PC-9 (cell line): ENCODE measurements at regions not wholly inside any gene's neighbourhood (a gene's known extent, or its start where the extent isn't known, plus 50 kb on each side); places are given as distances from the start of the nearest gene placed in this dataset.

Source experiments
- BruUV-seq: library from RNA; stranded (reverse); fragments of 400-500 nt; replicated peaks from 2 replicates; lab custom pipeline; 2021; lab: Mats Ljungman, UMichigan
- CTCF ChIA-PET: fragments of 300-600 bp; sonication (Branson Sonifier 250); formaldehyde crosslinking; loops from one replicate; lab custom pipeline; 2022; ENCODE audit warnings: antibody characterized with exemption; lab: Charles Lee
- POLR2A ChIA-PET: fragments of 300-600 bp; sonication (Branson Sonifier 250); formaldehyde crosslinking; loops from one replicate; lab custom pipeline; 2022; ENCODE audit warnings: antibody characterized with exemption; ENCODE audit not compliant: unreplicated experiment; lab: Charles Lee
- DNase-seq, 2 experiments: peaks; one replicate each; pipeline versions ENCODE4 v3.0.0 to v3.0.0-alpha.2; 2015 to 2022; ENCODE audit warnings: mixed read lengths in 1 of 2
- H2AFZ ChIP-seq: fragments of 200-600 bp; sonication (generic); 2 replicates; pipeline ENCODE4 v1.8.1; 2017; ENCODE audit warnings: antibody characterized with exemption
- H3F3A ChIP-seq: fragments of 200-600 bp; sonication (generic); 2 replicates; pipeline ENCODE4 v1.8.1; 2017; ENCODE audit warnings: antibody characterized with exemption, mild to moderate bottlenecking, low read depth; ENCODE audit not compliant: insufficient read depth
- H3K27ac ChIP-seq: fragments of 200-600 bp; sonication (generic); 2 replicates; pipeline ENCODE4 v1.6.1; 2016; ENCODE audit warnings: mixed run types
- H3K27me3 ChIP-seq: fragments of 200-600 bp; sonication (generic); 2 replicates; pipeline ENCODE4 v1.6.1; 2016; ENCODE audit warnings: low read depth, mixed run types; ENCODE audit not compliant: insufficient read depth
- H3K36me3 ChIP-seq: fragments of 200-600 bp; sonication (generic); 2 replicates; pipeline ENCODE4 v1.6.1; 2016; ENCODE audit warnings: low read depth, mixed run types
- H3K4me1 ChIP-seq: fragments of 200-600 bp; sonication (generic); replicated peaks from 2 replicates; pipeline ENCODE4 v1.6.1; 2016; ENCODE audit warnings: mixed run types; ENCODE audit not compliant: insufficient read depth
- H3K4me2 ChIP-seq: fragments of 200-600 bp; sonication (generic); 2 replicates; pipeline ENCODE4 v1.6.1; 2017; ENCODE audit warnings: mixed run types
- H3K4me3 ChIP-seq: fragments of 200-600 bp; sonication (generic); 2 replicates; pipeline ENCODE4 v1.6.1; 2016; ENCODE audit warnings: mixed run types
- H3K79me2 ChIP-seq: fragments of 200-600 bp; sonication (generic); 2 replicates; pipeline ENCODE4 v1.6.1; 2017; ENCODE audit warnings: low read depth, mixed run types
- H3K9me2 ChIP-seq: fragments of 200-600 bp; sonication (generic); 2 replicates; pipeline ENCODE4 v1.8.1; 2017; ENCODE audit warnings: mild to moderate bottlenecking; ENCODE audit not compliant: insufficient read depth
- H3K9me3 ChIP-seq: fragments of 200-600 bp; sonication (generic); 2 replicates; pipeline ENCODE4 v1.8.1; 2016; ENCODE audit warnings: low read depth; ENCODE audit not compliant: insufficient read depth
- H4K20me1 ChIP-seq: fragments of 200-600 bp; sonication (generic); 2 replicates; pipeline ENCODE4 v1.8.1; 2017; ENCODE audit not compliant: insufficient read depth
- EZH2 ChIP-seq: fragments of 200-600 bp; sonication (generic); IDR thresholded peaks from 2 replicates; pipeline ENCODE4 v1.8.0; 2017; ENCODE audit warnings: antibody characterized with exemption, low read depth
- intact Hi-C: fragments of 100-400 bp; cut with micrococcal nuclease; formaldehyde crosslinking; loops from one replicate; pipeline ENCODE4 v1.10.0; 2022; ENCODE audit not compliant: unreplicated experiment
- TF ChIP-seq, protein P1 (sequence below): fragments of 200-600 bp; sonication (generic); conservative IDR thresholded peaks from 2 replicates; pipeline ENCODE4 v1.6.1; 2017; ENCODE audit warnings: mixed run types, antibody characterized with exemption, mild to moderate bottlenecking, moderate library complexity

DNA sequence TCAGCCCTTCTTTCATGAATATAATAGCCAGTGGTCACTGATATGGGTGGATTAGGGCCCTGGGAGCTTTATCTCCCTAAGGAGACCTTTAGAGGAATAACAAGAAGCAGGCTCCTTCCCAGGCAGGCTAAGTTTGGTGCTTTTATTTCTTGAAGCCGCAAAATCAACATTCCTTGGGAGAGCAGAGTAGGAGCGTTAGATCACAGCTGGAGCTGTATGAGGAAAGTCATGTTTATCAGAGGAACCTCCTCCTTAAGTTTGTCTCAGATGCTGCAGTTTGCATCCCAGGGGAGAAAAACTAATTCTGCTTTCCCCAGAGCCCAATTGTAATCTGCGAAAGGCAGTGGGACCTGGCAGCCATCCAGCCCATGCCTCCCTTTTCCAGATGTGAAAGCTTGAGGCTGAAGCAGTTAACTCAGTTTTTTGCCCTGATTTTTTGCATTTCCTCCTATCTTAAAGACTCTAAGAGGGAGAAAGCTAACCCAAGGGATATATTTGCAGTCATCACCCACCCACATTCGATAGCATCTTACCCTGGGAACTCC lies 186.0 kb upstream of the FRMPD4 start:
- ChIA-PET CTCF (no interaction called here), POLR2A (no interaction called here)
- DNase-seq: no peak
- Histone ChIP-seq H3K79me2 (no peaks in the 10 kb centered on the region), H3K27ac (no peak overlapping the region), H3K9me2 (no peaks in the 10 kb centered on the region), H3K9me3 (no peaks in the 10 kb centered on the region), H3K27me3 (no peaks in the 10 kb centered on the region), H3F3A (peaks cover 8% of the 10 kb centered on the region; the same call in 1 of the 2 replicates), H4K20me1 (no peaks in the 10 kb centered on the region), H3K36me3 (no peaks in the 10 kb centered on the region), H3K4me1 (peaks cover 16% of the 10 kb centered on the region; the same call in 1 of the 2 replicates), H3K4me3 (no peak overlapping the region), H3K4me2 (no peak overlapping the region), H2AFZ (no peak overlapping the region)
- BruUV-seq: no TSS peak
- no peak for TF ChIP-seq EZH2
- TF ChIP-seq, protein P1, sequence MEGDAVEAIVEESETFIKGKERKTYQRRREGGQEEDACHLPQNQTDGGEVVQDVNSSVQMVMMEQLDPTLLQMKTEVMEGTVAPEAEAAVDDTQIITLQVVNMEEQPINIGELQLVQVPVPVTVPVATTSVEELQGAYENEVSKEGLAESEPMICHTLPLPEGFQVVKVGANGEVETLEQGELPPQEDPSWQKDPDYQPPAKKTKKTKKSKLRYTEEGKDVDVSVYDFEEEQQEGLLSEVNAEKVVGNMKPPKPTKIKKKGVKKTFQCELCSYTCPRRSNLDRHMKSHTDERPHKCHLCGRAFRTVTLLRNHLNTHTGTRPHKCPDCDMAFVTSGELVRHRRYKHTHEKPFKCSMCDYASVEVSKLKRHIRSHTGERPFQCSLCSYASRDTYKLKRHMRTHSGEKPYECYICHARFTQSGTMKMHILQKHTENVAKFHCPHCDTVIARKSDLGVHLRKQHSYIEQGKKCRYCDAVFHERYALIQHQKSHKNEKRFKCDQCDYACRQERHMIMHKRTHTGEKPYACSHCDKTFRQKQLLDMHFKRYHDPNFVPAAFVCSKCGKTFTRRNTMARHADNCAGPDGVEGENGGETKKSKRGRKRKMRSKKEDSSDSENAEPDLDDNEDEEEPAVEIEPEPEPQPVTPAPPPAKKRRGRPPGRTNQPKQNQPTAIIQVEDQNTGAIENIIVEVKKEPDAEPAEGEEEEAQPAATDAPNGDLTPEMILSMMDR: no peak
- intact Hi-C loops: no loop called here

DNA sequence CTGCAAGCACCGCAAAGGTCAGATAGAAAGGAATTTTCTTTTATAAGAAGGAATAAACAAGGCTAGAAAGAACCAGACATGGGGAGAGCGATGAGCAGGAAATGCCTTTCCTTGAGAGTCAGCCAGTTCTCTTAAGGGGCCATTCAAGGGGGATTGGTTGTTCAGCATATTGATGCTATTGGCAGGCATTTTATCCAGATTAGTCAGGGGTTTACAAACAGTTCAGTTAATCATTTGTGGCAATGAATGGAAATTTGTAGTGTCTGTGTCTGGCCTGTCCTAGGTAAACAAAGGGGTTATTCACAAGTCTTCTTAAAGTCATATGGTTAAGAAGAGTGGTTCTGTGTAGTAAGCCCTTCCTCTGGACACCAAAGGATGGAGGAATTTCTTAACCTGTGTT lies 184.7 kb upstream of the FRMPD4 start:
- Histone ChIP-seq H3F3A (peaks cover 8% of the 10 kb centered on the region; the same call in 1 of the 2 replicates), H3K4me2 (no peak overlapping the region), H3K27ac (0 out of 2 replicates have a peak overlapping the region, but pooled peaks have one; percentile 23), H3K9me3 (no peaks in the 10 kb centered on the region), H3K9me2 (no peaks in the 10 kb centered on the region), H3K36me3 (no peaks in the 10 kb centered on the region), H4K20me1 (no peaks in the 10 kb centered on the region), H3K4me1 (peaks cover 16% of the 10 kb centered on the region; the same call in 1 of the 2 replicates), H3K27me3 (no peaks in the 10 kb centered on the region), H3K4me3 (no peak overlapping the region), H3K79me2 (no peaks in the 10 kb centered on the region), H2AFZ (no peak overlapping the region)
- no peak for TF ChIP-seq EZH2
- TF ChIP-seq, protein P1: no peak
- no TSS peak for BruUV-seq
- peak in 1 of 2 experiments; percentile 62 for DNase-seq
- ChIA-PET POLR2A (no interaction called here), CTCF (no interaction called here)
- intact Hi-C loops: no loop called here

DNA sequence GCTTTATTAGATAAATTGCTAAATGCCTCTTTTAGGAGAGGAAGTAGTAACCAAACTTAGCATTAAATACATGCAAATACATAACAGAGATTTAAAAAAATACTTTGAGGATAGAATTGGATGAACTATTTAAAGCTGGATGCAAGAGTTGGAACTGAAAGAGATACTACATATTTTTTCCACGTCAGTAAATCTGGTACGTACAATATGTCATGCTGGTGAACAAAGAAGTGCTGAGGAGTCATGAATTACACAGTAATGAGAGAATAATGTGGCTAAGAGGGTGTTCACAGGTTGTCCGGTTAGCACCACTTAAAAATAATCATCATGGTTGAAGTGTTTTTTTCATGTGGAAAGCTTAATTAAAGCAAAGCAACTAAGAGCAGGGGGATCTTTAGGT lies 184.1 kb upstream of the FRMPD4 start:
- H3F3A ChIP-seq: peaks cover 8% of the 10 kb centered on the region; the same call in 1 of the 2 replicates
- no peaks in the 10 kb centered on the region for H3K9me3 ChIP-seq
- H4K20me1 ChIP-seq: no peaks in the 10 kb centered on the region
- H3K27ac ChIP-seq: 0 out of 2 replicates have a peak overlapping the region, but pooled peaks have one; percentile 23
- TF ChIP-seq, protein P1: no peak
- no peak for TF ChIP-seq EZH2
- no peaks in the 10 kb centered on the region for H3K79me2 ChIP-seq
- H3K4me2 ChIP-seq: no peak overlapping the region
- CTCF ChIA-PET: no interaction called here
- no TSS peak for BruUV-seq
- H3K27me3 ChIP-seq: no peaks in the 10 kb centered on the region
- H3K4me3 ChIP-seq: no peak overlapping the region
- peaks cover 16% of the 10 kb centered on the region; the same call in 1 of the 2 replicates for H3K4me1 ChIP-seq
- DNase-seq: no peak
- H3K9me2 ChIP-seq: no peaks in the 10 kb centered on the region
- POLR2A ChIA-PET: no interaction called here
- no peaks in the 10 kb centered on the region for H3K36me3 ChIP-seq
- H2AFZ ChIP-seq: no peak overlapping the region
- intact Hi-C loops: no loop called here
